NAMALWA (cell line): ENCODE measurements at regions not wholly inside any gene's neighbourhood (a gene's known extent, or its start where the extent isn't known, plus 50 kb on each side); places are given as distances from the start of the nearest gene placed in this dataset.

ENCODE experiments used
- DNase-seq: peaks from one replicate; pipeline ENCODE4 v3.0.0-alpha.2; 2015; ENCODE audit warnings: low spot score

- no peak for DNase-seq
Observed at GRCh38 chr18:8944871-8945245, 157.6 kb upstream of the NDUFV2 start.

GRCh38 chr18:8945514-8945913, 157.0 kb upstream of the NDUFV2 start:
- DNase-seq, result no peak

GRCh38 chr18:8946066-8946838, 156.2 kb upstream of the NDUFV2 start:
- DNase-seq, result no peak

- no peak for DNase-seq
Observed at GRCh38 chr18:8947566-8947965, 154.9 kb upstream of the NDUFV2 start.

- DNase-seq, result no peak
Observed at GRCh38 chr18:8948011-8948410, 154.5 kb upstream of the NDUFV2 start.

- no peak for DNase-seq
Observed at GRCh38 chr18:8948471-8949149, 153.9 kb upstream of the NDUFV2 start.

GRCh38 chr18:8949206-8949605, 153.3 kb upstream of the NDUFV2 start:
- DNase-seq, result no peak

- no peak for DNase-seq
Observed at GRCh38 chr18:8951491-8951890, 151.0 kb upstream of the NDUFV2 start.

GRCh38 chr18:8952174-8952573, 150.3 kb upstream of the NDUFV2 start:
- no peak for DNase-seq

GRCh38 chr18:8952769-8953760, 149.4 kb upstream of the NDUFV2 start:
- no peak for DNase-seq

- no peak for DNase-seq
Observed at GRCh38 chr18:8957731-8958130, 144.8 kb upstream of the NDUFV2 start.

DNA sequence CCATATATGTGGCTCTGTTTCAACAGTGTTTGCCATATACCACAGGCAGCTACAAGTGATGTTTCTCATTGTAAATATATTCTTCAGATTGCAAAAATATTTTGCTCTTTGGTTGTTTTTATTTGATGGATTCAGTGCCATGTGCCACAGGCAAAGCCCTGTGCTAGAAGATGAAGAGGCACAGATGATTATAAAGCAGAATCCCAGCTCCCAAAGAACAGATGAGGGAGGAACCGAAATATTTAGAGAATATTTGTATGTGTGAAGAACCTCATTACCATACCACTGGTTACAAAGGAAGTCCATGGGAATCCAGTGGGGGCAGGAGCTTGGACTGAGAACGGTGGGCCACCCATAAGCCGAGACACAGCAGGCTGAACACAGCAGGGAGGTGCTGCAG, 143.8 kb upstream of the NDUFV2 start:
- DNase-seq, result no peak

GRCh38 chr18:8959551-8960135, 142.9 kb upstream of the NDUFV2 start:
- no peak for DNase-seq

DNA sequence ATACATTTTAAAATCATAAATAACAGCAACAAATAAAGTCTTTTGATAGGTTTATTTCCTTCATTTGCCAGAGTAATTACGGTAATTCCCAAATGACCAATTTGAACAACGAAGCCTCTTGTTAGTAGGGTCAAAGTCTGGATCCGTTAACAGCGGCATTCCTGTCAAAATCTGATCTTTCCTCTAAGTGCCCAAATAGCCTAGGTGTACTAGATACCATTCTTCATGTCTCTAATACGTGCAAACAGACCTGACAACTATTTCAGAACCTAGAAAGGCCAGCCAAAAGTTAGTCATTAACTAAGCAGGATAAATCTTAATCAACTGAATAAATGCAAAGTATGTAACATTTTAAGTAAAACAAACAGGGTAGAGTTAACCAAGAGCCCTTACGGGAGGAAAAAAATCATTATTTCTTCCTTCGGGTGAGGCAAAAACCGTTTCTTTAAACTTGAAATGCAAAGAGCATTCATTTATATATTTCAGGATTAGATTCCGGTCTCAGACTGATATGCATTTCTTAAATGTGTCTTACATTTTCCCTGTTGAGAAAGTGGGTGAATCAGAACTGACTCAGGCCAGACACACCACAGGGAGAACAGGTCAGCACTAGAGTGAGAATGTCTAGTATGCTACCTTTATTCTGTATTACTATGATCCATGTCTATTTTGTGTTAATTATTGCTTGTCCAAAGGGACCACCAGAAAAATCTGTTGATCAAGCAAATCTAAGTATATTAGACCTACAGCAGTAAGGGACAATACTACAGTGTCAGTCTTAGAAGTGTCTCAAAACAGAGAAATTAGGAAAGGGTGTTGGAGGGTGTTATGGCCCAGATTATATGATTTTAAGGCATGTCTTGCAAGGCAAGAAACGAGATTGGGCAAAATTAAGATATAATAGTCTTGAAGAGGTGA, 141.5 kb upstream of the NDUFV2 start:
- DNase-seq, result no peak

GRCh38 chr18:8962192-8962779, 140.2 kb upstream of the NDUFV2 start:
- DNase-seq, result no peak

GRCh38 chr18:8962855-8963635, 139.5 kb upstream of the NDUFV2 start:
- DNase-seq, result no peak

- no peak for DNase-seq
Observed at GRCh38 chr18:8963876-8964275, 138.6 kb upstream of the NDUFV2 start.

GRCh38 chr18:8965398-8965797, 137.1 kb upstream of the NDUFV2 start:
- no peak for DNase-seq

- DNase-seq, result no peak
Observed at GRCh38 chr18:8966821-8967220, 135.7 kb upstream of the NDUFV2 start.

GRCh38 chr18:8967573-8967972, 134.9 kb upstream of the NDUFV2 start:
- no peak for DNase-seq
